Adipocyte (in vitro differentiated cells): ENCODE measurements at regions not wholly inside any gene's neighbourhood (a gene's known extent, or its start where the extent isn't known, plus 50 kb on each side); places are given as distances from the start of the nearest gene placed in this dataset.

Source experiments
- DNase-seq: peaks from one replicate; pipeline ENCODE4 v3.0.0-alpha.2; 2015; ENCODE audit warnings: low read depth
- H3K27me3 ChIP-seq: replicated peaks from 2 replicates; pipeline ENCODE4 v1.7.0; 2013; ENCODE audit warnings: mild to moderate bottlenecking, low read length, moderate library complexity; ENCODE audit not compliant: control insufficient read depth, insufficient read depth
- H3K36me3 ChIP-seq: 2 replicates; pipeline ENCODE4 v1.7.0; 2013; ENCODE audit warnings: low read length, mild to moderate bottlenecking, moderate library complexity; ENCODE audit not compliant: control insufficient read depth, insufficient read depth, severe bottlenecking
- H3K4me1 ChIP-seq: 2 replicates; pipeline ENCODE4 v1.7.0; 2013; ENCODE audit warnings: mild to moderate bottlenecking, low read length, moderate library complexity; ENCODE audit not compliant: control insufficient read depth, insufficient read depth
- H3K4me3 ChIP-seq: 2 replicates; pipeline ENCODE4 v1.7.0; 2013; ENCODE audit warnings: mild to moderate bottlenecking, low read length, moderate library complexity
- H3K9ac ChIP-seq: 2 replicates; pipeline ENCODE4 v1.7.0; 2013; ENCODE audit warnings: mild to moderate bottlenecking, low read length, moderate library complexity
- H3K9me3 ChIP-seq: 2 replicates; pipeline ENCODE4 v1.7.0; 2013; ENCODE audit warnings: mild to moderate bottlenecking, low read length, moderate library complexity; ENCODE audit not compliant: control insufficient read depth

- Histone ChIP-seq H3K4me3 (no peak overlapping the region), H3K4me1 (no peaks in the 10 kb centered on the region), H3K9me3 (peaks cover 12% of the 10 kb centered on the region), H3K36me3 (no peaks in the 10 kb centered on the region), H3K27me3 (no peaks in the 10 kb centered on the region), H3K9ac (no peak overlapping the region)
- no peak for DNase-seq
Measured at GRCh38 chr6:131510591-131510990, 62.4 kb upstream of the ARG1 start.

GRCh38 chr6:131519670-131520436 is 53.2 kb upstream of the ARG1 start:
- peak; percentile 64 for DNase-seq
- no peaks in the 10 kb centered on the region for H3K36me3 ChIP-seq
- H3K9me3 ChIP-seq: peaks cover 13% of the 10 kb centered on the region
- H3K27me3 ChIP-seq: no peaks in the 10 kb centered on the region
- no peaks in the 10 kb centered on the region for H3K4me1 ChIP-seq
- H3K9ac ChIP-seq: no peak overlapping the region
- no peak overlapping the region for H3K4me3 ChIP-seq
